ENCODE measurements at regions not wholly inside any gene's neighbourhood (a gene's known extent, or its start where the extent isn't known, plus 50 kb on each side); places are given as distances from the start of the nearest gene placed in this dataset.

DNA sequence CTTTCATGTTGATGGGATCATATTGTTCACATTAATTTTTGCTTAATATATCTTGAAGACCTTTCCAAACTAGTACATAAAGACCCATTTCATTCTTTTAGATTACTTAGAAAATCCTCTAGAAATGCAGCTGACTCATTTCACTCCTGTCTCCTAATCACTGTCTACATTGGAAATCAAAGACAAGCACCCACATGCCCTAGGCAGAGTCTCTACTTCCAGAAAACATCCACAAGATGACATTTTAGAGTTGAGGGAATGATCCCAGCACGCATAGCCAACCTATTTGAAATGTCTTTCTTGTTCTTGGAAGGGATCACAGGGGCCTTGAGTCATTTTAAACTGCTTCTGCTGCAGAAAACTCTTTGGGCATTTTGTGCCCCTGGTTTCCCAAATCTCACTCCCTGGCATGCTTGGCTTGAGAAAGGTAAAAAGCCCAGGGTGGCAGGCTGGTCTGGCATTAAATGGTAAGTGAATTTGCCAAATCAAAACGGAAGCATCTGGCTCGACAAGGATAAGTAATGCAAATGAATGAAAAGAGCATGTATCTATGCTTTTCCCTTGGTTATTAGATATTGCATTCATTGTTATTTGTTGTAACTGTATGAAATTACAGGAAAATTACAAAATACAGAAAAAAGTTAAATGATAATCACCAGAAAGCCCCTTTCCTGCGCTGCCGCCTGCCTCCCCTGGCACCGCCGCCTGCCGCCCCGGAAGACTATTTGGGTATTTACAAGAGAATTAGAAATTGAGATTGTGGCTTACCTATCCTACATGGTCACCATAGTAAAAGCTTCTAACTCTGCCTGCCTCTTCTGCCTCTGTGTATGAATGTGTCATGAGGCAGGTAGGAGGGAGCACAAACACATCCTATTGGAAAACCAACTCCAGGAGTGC is 225.3 kb downstream of the PTEN start:
- intact Hi-C loops (cut with micrococcal nuclease), result no loop called here
- no peak for ATAC-seq (ENCODE audit: low read depth)
- no peaks in the 10 kb centered on the region for H3K36me3 Mint-ChIP-seq (ENCODE audit: low read depth)
- ChIA-PET POLR2A (interaction anchor here (1.1 kb wide), 2 partner anchors 10 to 226 kb away, joined by 3 to 4 read pairs; no protein-coding TSS in a partner anchor), CTCF (no interaction called here)
- no peak for TF ChIP-seq CTCF (IDR thresholded peaks at IDR 0.05)
- H3K4me3 Mint-ChIP-seq, result no peak overlapping the region
- H3K27ac Mint-ChIP-seq, result no peak overlapping the region
- no peak for DNase-seq
- H3K4me1 Mint-ChIP-seq, result peaks cover 46% of the 10 kb centered on the region
- no peaks in the 10 kb centered on the region for H3K9me3 Mint-ChIP-seq
- no peaks in the 10 kb centered on the region for H3K27me3 Mint-ChIP-seq

- no peaks in the 10 kb centered on the region for H3K9me3 Mint-ChIP-seq
- no peak overlapping the region for H3K4me3 Mint-ChIP-seq
- no peak for DNase-seq
- H3K27me3 Mint-ChIP-seq, result no peaks in the 10 kb centered on the region
- ChIA-PET POLR2A (interaction anchor here (0.6 to 1.1 kb wide), 2 partner anchors 32 to 227 kb away, joined by 3 to 4 read pairs; no protein-coding TSS in a partner anchor), CTCF (no interaction called here)
- TF ChIP-seq CTCF (IDR thresholded peaks at IDR 0.05), result no peak
- intact Hi-C loops (cut with micrococcal nuclease), result no loop called here
- ATAC-seq (ENCODE audit: low read depth), result no peak
- peaks cover 41% of the 10 kb centered on the region for H3K4me1 Mint-ChIP-seq
- H3K36me3 Mint-ChIP-seq (ENCODE audit: low read depth), result no peaks in the 10 kb centered on the region
- H3K27ac Mint-ChIP-seq, result no peak overlapping the region
Observed at GRCh38 chr10:88089498-88089897, 226.1 kb downstream of the PTEN start.

DNA sequence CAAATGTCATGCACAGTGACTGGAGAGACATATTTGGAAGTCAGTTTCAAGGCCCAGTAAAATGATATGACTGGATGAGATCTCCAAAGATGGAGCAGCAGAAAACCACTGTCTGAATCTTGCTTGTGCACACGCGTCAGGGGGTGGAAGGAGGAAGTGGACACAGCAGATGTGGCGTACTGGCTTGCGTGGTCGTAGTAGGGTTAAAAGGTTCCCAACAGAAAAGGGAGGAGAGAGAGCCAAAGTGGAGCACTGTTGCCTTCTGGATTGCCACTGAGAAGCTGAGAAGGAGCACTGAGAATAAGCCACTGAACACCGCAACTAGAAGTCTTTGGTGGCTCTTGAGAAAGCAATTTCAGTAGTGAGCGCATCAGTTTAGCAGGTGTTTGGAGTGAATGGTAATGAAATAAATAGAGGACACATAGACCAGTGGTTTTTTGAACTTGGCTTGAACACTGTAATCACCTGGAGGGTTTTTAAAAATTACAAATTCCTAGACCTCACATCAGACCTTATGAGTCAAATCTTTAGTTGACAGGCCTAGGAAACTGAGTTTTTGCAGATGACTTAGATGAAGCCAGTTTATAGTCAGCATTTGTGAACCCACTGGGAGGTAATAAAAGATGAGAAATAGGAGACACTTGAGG is 227.3 kb downstream of the PTEN start:
- CTCF ChIA-PET, result interaction anchor here (0.8 to 1.9 kb wide), 14 partner anchors 8 to 311 kb away, joined by 3 to 18 read pairs (median 5); no protein-coding TSS in a partner anchor
- ATAC-seq (ENCODE audit: low read depth) (no peak), DNase-seq (no peak)
- POLR2A ChIA-PET, result interaction anchor here (0.6 to 3.1 kb wide), 12 partner anchors 8 to 228 kb away, joined by 3 to 42 read pairs (median 8); partner anchors contain the start of genes KLLN and PTEN
- Mint-ChIP-seq H3K27ac (peak overlapping the region; percentile 81), H3K36me3 (ENCODE audit: low read depth) (no peaks in the 10 kb centered on the region), H3K4me3 (no peak overlapping the region), H3K27me3 (no peaks in the 10 kb centered on the region), H3K4me1 (peaks cover 37% of the 10 kb centered on the region), H3K9me3 (no peaks in the 10 kb centered on the region)
- no peak for TF ChIP-seq CTCF (IDR thresholded peaks at IDR 0.05)
- intact Hi-C loops (cut with micrococcal nuclease), result loop anchor here (1.0 kb wide), 3 partner anchors 18 to 227 kb away; partner anchors contain the start of genes KLLN and PTEN

- intact Hi-C loops (cut with micrococcal nuclease), result loop anchor here (1.0 kb wide), 3 partner anchors 17 to 228 kb away; partner anchors contain the start of genes KLLN and PTEN
- no peak for TF ChIP-seq CTCF (IDR thresholded peaks at IDR 0.05)
- H3K4me1 Mint-ChIP-seq, result peaks cover 37% of the 10 kb centered on the region
- H3K27ac Mint-ChIP-seq, result peak overlapping the region; percentile 81
- no peaks in the 10 kb centered on the region for H3K36me3 Mint-ChIP-seq (ENCODE audit: low read depth)
- no peaks in the 10 kb centered on the region for H3K27me3 Mint-ChIP-seq
- POLR2A ChIA-PET, result interaction anchor here (0.6 to 3.1 kb wide), 17 partner anchors 9 to 294 kb away, joined by 3 to 42 read pairs (median 7); partner anchors contain the start of genes KLLN and PTEN
- no peaks in the 10 kb centered on the region for H3K9me3 Mint-ChIP-seq
- no peak for DNase-seq
- peak overlapping the region; percentile 11 for H3K4me3 Mint-ChIP-seq
- ATAC-seq (ENCODE audit: low read depth), result peak; percentile 87
- CTCF ChIA-PET, result interaction anchor here (0.8 to 1.9 kb wide), 18 partner anchors 9 to 310 kb away, joined by 3 to 18 read pairs (median 5); no protein-coding TSS in a partner anchor
Observed at GRCh38 chr10:88091490-88092061, 228.2 kb downstream of the PTEN start.
